ENCODE measurements at regions not wholly inside any gene's neighbourhood (a gene's known extent, or its start where the extent isn't known, plus 50 kb on each side); places are given as distances from the start of the nearest gene placed in this dataset.

- no peaks in the 10 kb centered on the region for H3K9me3 ChIP-seq (replicated peaks)
Observed at GRCh38 chr2:66327066-66327740, 107.7 kb upstream of the MEIS1 start.

GRCh38 chr2:66324909-66325528, 109.9 kb upstream of the MEIS1 start:
- Histone ChIP-seq H3K4me3 (no peak overlapping the region), H3K4me1 (replicated peaks) (no peaks in the 10 kb centered on the region), H3K27ac (no peak overlapping the region), H3K36me3 (no peaks in the 10 kb centered on the region), H3K27me3 (replicated peaks) (0 out of 2 replicates have a peak, but pooled peaks cover 6% of the 10 kb centered on the region), H3K9me3 (replicated peaks) (no peaks in the 10 kb centered on the region)
- no peak for DNase-seq (ENCODE audit: low read depth in 1 of 2, low spot score in 2 of 2)

More at GRCh38 chr2:66327066-66327740, 107.7 kb upstream of the MEIS1 start:
- no peak for DNase-seq (ENCODE audit: low read depth in 1 of 2, low spot score in 2 of 2)
- Histone ChIP-seq H3K36me3 (no peaks in the 10 kb centered on the region), H3K4me1 (replicated peaks) (no peaks in the 10 kb centered on the region), H3K27me3 (replicated peaks) (0 out of 2 replicates have a peak, but pooled peaks cover 2% of the 10 kb centered on the region), H3K4me3 (no peak overlapping the region), H3K27ac (no peak overlapping the region)

- Histone ChIP-seq H3K27me3 (replicated peaks) (0 out of 2 replicates have a peak, but pooled peaks cover 6% of the 10 kb centered on the region), H3K9me3 (replicated peaks) (no peaks in the 10 kb centered on the region), H3K36me3 (no peaks in the 10 kb centered on the region), H3K4me1 (replicated peaks) (no peaks in the 10 kb centered on the region), H3K4me3 (no peak overlapping the region), H3K27ac (no peak overlapping the region)
- DNase-seq (ENCODE audit: low read depth in 1 of 2, low spot score in 2 of 2), result no peak
Observed at GRCh38 chr2:66324356-66324755, 110.6 kb upstream of the MEIS1 start.

GRCh38 chr2:66323406-66323805, 111.5 kb upstream of the MEIS1 start:
- Histone ChIP-seq H3K4me1 (replicated peaks) (no peaks in the 10 kb centered on the region), H3K9me3 (replicated peaks) (no peaks in the 10 kb centered on the region), H3K4me3 (no peak overlapping the region), H3K27me3 (replicated peaks) (0 out of 2 replicates have a peak, but pooled peaks cover 6% of the 10 kb centered on the region), H3K36me3 (no peaks in the 10 kb centered on the region), H3K27ac (no peak overlapping the region)
- no peak for DNase-seq (ENCODE audit: low read depth in 1 of 2, low spot score in 2 of 2)

GRCh38 chr2:66322506-66323260, 112.2 kb upstream of the MEIS1 start:
- no peak for DNase-seq (ENCODE audit: low read depth in 1 of 2, low spot score in 2 of 2)
- Histone ChIP-seq H3K36me3 (no peaks in the 10 kb centered on the region), H3K27me3 (replicated peaks) (0 out of 2 replicates have a peak, but pooled peaks cover 6% of the 10 kb centered on the region), H3K4me1 (replicated peaks) (no peaks in the 10 kb centered on the region), H3K4me3 (no peak overlapping the region), H3K27ac (no peak overlapping the region), H3K9me3 (replicated peaks) (no peaks in the 10 kb centered on the region)

- Histone ChIP-seq H3K27me3 (replicated peaks) (peaks cover 6% of the 10 kb centered on the region; the same call in 1 of the 2 replicates), H3K27ac (no peak overlapping the region), H3K36me3 (no peaks in the 10 kb centered on the region), H3K9me3 (replicated peaks) (no peaks in the 10 kb centered on the region), H3K4me1 (replicated peaks) (no peaks in the 10 kb centered on the region), H3K4me3 (no peak overlapping the region)
- no peak for DNase-seq (ENCODE audit: low read depth in 1 of 2, low spot score in 2 of 2)
Observed at GRCh38 chr2:66318009-66318561, 116.8 kb upstream of the MEIS1 start.

GRCh38 chr2:66317268-66317890, 117.5 kb upstream of the MEIS1 start:
- Histone ChIP-seq H3K4me3 (no peak overlapping the region), H3K36me3 (no peaks in the 10 kb centered on the region), H3K27me3 (replicated peaks) (peaks cover 6% of the 10 kb centered on the region; the same call in 1 of the 2 replicates), H3K27ac (no peak overlapping the region), H3K9me3 (replicated peaks) (no peaks in the 10 kb centered on the region), H3K4me1 (replicated peaks) (no peaks in the 10 kb centered on the region)
- no peak for DNase-seq (ENCODE audit: low read depth in 1 of 2, low spot score in 2 of 2)

GRCh38 chr2:66306483-66306882, 128.4 kb upstream of the MEIS1 start:
- no peaks in the 10 kb centered on the region for H3K4me1 ChIP-seq (replicated peaks)
- no peak overlapping the region for H3K27ac ChIP-seq
- no peaks in the 10 kb centered on the region for H3K9me3 ChIP-seq (replicated peaks)
- no peaks in the 10 kb centered on the region for H3K36me3 ChIP-seq
- H3K4me3 ChIP-seq, result no peak overlapping the region
- no peak for DNase-seq (ENCODE audit: low read depth in 1 of 2, low spot score in 2 of 2)
- no peaks in the 10 kb centered on the region; the same call in 1 of the 2 replicates for H3K27me3 ChIP-seq (replicated peaks)

- Histone ChIP-seq H3K27me3 (replicated peaks) (no peaks in the 10 kb centered on the region; the same call in 1 of the 2 replicates), H3K4me3 (no peak overlapping the region), H3K27ac (no peak overlapping the region), H3K9me3 (replicated peaks) (no peaks in the 10 kb centered on the region), H3K36me3 (no peaks in the 10 kb centered on the region), H3K4me1 (replicated peaks) (no peaks in the 10 kb centered on the region)
- DNase-seq (ENCODE audit: low read depth in 1 of 2, low spot score in 2 of 2), result no peak
Observed at GRCh38 chr2:66305718-66306117, 129.2 kb upstream of the MEIS1 start.

- DNase-seq (ENCODE audit: low read depth in 1 of 2, low spot score in 2 of 2), result no peak
- Histone ChIP-seq H3K4me3 (no peak overlapping the region), H3K4me1 (replicated peaks) (no peaks in the 10 kb centered on the region), H3K27me3 (replicated peaks) (no peaks in the 10 kb centered on the region; the same call in none of the 2 replicates), H3K36me3 (no peaks in the 10 kb centered on the region), H3K27ac (no peak overlapping the region), H3K9me3 (replicated peaks) (no peaks in the 10 kb centered on the region)
Observed at GRCh38 chr2:66303471-66303870, 131.5 kb upstream of the MEIS1 start.

- H3K4me3 ChIP-seq, result no peak overlapping the region
- H3K27ac ChIP-seq, result no peak overlapping the region
- no peaks in the 10 kb centered on the region for H3K36me3 ChIP-seq
- no peak for DNase-seq (ENCODE audit: low read depth in 1 of 2, low spot score in 2 of 2)
- no peaks in the 10 kb centered on the region for H3K9me3 ChIP-seq (replicated peaks)
- H3K27me3 ChIP-seq (replicated peaks), result no peaks in the 10 kb centered on the region; the same call in none of the 2 replicates
- no peaks in the 10 kb centered on the region for H3K4me1 ChIP-seq (replicated peaks)
Observed at GRCh38 chr2:66301767-66302140, 133.2 kb upstream of the MEIS1 start.

- Histone ChIP-seq H3K27me3 (replicated peaks) (no peaks in the 10 kb centered on the region; the same call in 1 of the 2 replicates), H3K36me3 (no peaks in the 10 kb centered on the region), H3K27ac (no peak overlapping the region), H3K4me3 (no peak overlapping the region), H3K9me3 (replicated peaks) (no peaks in the 10 kb centered on the region), H3K4me1 (replicated peaks) (no peaks in the 10 kb centered on the region)
- DNase-seq (ENCODE audit: low read depth in 1 of 2, low spot score in 2 of 2), result no peak
Observed at GRCh38 chr2:66301022-66301766, 133.7 kb upstream of the MEIS1 start.

GRCh38 chr2:66283787-66284186, 151.1 kb upstream of the MEIS1 start:
- Histone ChIP-seq H3K27me3 (replicated peaks) (no peaks in the 10 kb centered on the region), H3K27ac (no peak overlapping the region), H3K9me3 (replicated peaks) (no peaks in the 10 kb centered on the region), H3K4me1 (replicated peaks) (no peaks in the 10 kb centered on the region), H3K4me3 (no peak overlapping the region), H3K36me3 (no peaks in the 10 kb centered on the region)
- no peak for DNase-seq (ENCODE audit: low read depth in 1 of 2, low spot score in 2 of 2)

Data from SJSA1 (cell line).